Cardiac fibroblast (primary cell): ENCODE measurements at regions not wholly inside any gene's neighbourhood (a gene's known extent, or its start where the extent isn't known, plus 50 kb on each side); places are given as distances from the start of the nearest gene placed in this dataset.
A peak's percentile ranks its signal among the peaks of the same experiment; 100 is the strongest.
"Not testable (repeated sequence)": the region's sequence is repeated elsewhere in the genome, so short reads cannot be mapped to it uniquely, and the experiment has no call there.

Experiments
- DNase-seq, 2 donors: peaks; one replicate each; pipeline versions ENCODE4 v3.0.0 to v3.0.0-alpha.2; 2010; ENCODE audit warnings: low read depth in 2 of 2
- H3K4me3 ChIP-seq, 2 donors: replicated peaks in 1 of 2; 1 replicate in 1 of 2; 2 replicates in 1 of 2; pipeline ENCODE4 v1.5.1; 2011; ENCODE audit warnings: low read depth in 2 of 2, low read length in 2 of 2, mild to moderate bottlenecking in 2 of 2, moderate library complexity in 1 of 2
- CTCF ChIP-seq: IDR thresholded peaks from one replicate; pipeline ENCODE4 v1.5.1; 2011; ENCODE audit warnings: low read depth, mild to moderate bottlenecking, low read length, inconsistent platforms

DNA sequence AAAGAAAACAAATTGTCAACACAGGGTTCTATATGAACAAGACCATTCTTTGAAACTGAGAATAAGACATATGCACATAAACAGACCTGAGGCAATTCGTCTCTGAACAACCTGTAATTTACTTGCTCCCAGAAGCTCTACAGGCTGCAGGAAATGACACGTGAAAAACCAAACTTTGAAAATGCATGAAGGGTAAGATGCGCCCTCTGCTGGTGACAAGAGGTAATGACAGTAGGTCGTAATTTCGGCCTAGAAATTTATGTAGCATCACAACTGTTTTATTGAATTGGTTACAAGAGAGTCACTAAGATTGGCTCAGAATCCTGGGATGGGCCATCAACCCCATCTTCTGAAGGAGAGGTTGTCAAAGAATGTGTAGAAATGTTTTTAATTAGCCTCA, 276.5 kb downstream of the PPP4R3C start:
- TF ChIP-seq CTCF: peak; percentile 56
- DNase-seq: peak; percentile 36 to 48
- H3K4me3 ChIP-seq: no peak overlapping the region

DNA sequence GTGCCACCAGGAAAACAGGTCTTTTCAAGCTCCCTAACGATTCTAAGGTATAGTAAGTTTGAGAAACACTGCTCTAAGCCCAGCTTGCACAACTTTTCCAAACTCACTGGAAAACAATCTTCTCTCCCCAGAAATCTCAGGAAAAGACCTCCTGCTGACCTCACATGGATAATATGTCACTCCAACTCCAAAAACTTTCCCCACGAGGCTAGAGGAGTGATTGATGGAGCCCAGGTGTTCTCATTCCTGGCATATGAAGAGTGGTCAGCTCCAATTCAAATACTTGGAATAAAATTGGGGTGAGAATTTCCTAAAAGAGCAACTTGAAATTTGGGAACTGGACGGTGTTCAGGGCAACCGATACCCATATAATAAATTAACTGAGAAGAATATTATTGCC, 299.9 kb downstream of the PPP4R3C start:
- DNase-seq: no peak
- H3K4me3 ChIP-seq: no peak overlapping the region
- TF ChIP-seq CTCF: no peak

DNA sequence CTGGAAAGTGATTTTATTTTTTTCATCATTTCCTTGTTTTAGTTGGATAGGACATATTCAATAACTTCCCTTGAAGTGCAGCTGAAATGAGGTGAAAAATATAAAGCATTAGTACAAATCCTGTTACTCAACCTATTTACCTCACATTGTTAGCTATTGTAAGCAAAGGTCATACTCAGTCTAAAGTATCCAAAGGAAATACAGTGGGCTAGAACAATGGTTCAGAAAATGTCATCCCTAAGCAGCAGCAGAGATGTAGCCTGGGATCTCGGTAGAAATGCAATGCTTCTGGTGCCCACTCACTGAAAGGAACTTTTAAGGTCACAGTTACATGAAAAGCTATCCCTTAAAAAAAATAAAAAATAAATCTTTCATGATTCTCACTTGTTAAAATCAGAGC, 300.6 kb downstream of the PPP4R3C start:
- TF ChIP-seq CTCF: no peak
- no peak overlapping the region for H3K4me3 ChIP-seq
- DNase-seq: no peak

DNA sequence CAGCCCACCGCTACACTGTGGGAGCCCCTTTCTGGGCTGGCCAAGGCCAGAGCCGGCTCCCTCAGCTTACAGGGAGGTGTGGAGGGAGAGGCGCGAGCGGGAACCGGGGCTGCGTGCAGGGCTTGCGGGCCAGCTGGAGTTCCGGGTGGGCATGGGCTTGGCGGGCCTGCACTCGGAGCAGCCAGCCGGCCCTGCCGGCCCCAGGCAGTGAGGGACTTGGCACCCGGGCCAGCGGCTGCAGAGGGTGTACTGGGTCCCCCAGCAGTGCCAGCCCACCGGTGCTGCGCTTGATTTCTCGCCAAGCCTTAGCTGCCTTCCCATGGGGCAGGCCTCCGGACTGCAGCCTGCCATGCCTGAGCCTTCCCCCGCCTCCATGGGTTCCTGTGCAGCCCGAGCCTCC, 306.2 kb downstream of the PPP4R3C start:
- DNase-seq, H3K4me3 ChIP-seq: not testable (repeated sequence)

DNA sequence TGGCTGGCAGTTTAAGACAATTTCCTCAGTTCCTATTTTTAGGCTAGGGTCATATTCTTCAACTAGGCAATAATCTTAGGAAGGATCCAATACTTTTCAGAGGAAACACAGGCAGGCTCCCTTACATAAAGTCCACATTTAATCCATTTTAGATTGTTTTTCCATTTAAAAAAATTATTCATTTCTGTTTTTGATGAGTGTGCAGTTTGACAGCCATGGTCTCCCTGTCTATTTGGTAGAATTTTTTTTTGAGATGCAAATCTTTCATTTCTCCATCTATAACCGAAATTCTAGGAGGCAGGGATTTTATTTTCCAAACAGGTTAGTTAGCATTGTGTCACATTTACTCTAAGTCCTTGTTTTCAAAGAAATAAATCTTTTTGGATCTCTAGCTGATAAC, 326.8 kb downstream of the PPP4R3C start:
- no peak for TF ChIP-seq CTCF
- DNase-seq: no peak
- H3K4me3 ChIP-seq: no peak overlapping the region

DNA sequence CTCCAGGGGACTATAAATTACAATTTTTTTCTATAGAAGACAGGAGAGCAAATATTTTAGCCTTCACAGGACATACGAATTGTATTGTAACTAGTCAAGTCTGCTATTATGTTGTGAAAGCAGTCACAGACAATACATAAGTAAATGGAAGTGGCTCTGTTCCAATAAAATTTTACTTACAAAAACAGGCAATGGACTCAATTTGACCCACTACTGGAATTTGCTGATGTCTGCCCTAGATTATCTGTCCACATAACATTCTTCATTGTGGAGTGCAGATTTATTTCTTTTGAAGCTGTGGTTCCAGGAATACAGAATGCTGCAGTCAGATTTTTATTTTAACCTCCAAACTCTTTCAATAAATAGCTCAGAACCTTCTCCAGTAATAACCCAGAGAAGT, 330.3 kb downstream of the PPP4R3C start:
- DNase-seq: no peak
- H3K4me3 ChIP-seq: no peak overlapping the region
- no peak for TF ChIP-seq CTCF

- not testable (repeated sequence) for DNase-seq
Measured at GRCh38 chrX:27087176-27087575, 376.0 kb downstream of the PPP4R3C start.

GRCh38 chrX:27086237-27086636, 376.9 kb downstream of the PPP4R3C start:
- TF ChIP-seq CTCF: no peak
- H3K4me3 ChIP-seq: no peak overlapping the region
- no peak for DNase-seq

More at GRCh38 chrX:27087176-27087575, 376.0 kb downstream of the PPP4R3C start:
- not testable (repeated sequence) for H3K4me3 ChIP-seq
